ENCODE measurements at regions not wholly inside any gene's neighbourhood (a gene's known extent, or its start where the extent isn't known, plus 50 kb on each side); places are given as distances from the start of the nearest gene placed in this dataset.

GRCh38 chr11:127639916-127640315 lies 639.3 kb upstream of the KIRREL3 start:
- TF ChIP-seq EZH2 (IDR thresholded peaks at IDR 0.05; ENCODE audit: low read depth, unreplicated experiment) (no peak), POLR2AphosphoS5 (IDR thresholded peaks at IDR 0.05; ENCODE audit: low read depth) (no peak), CTCF (conservative IDR thresholded peaks at IDR 0.05; ENCODE audit: low read depth in 2 of 2) (no peak), REST (IDR thresholded peaks at IDR 0.05; ENCODE audit: unreplicated experiment) (no peak), EZH2phosphoT487 (IDR thresholded peaks at IDR 0.05; ENCODE audit: unreplicated experiment) (no peak), ZNF331 (CRISPR knock-in tag; IDR thresholded peaks at IDR 0.05; ENCODE audit: low read depth) (no peak), CREB1 (CRISPR knock-in tag; IDR thresholded peaks at IDR 0.05; ENCODE audit: low read depth) (no peak)

Data from GM23338 (cell line).